ENCODE measurements at regions not wholly inside any gene's neighbourhood (a gene's known extent, or its start where the extent isn't known, plus 50 kb on each side); places are given as distances from the start of the nearest gene placed in this dataset.

- Histone ChIP-seq H3K4me2 (ENCODE audit: insufficient read depth, low read length) (peak overlapping the region; percentile 52), H2AFZ (ENCODE audit: low read depth, low read length) (no peak overlapping the region), H3K27me3 (ENCODE audit: insufficient read depth, low read length, poor library complexity) (no peaks in the 10 kb centered on the region), H3K9me3 (ENCODE audit: insufficient read depth, low read length, severe bottlenecking) (no peaks in the 10 kb centered on the region), H3K4me3 (ENCODE audit: low read depth in 1 of 2, low read length in 2 of 2) (0 out of 4 replicates have a peak overlapping the region, but pooled peaks of 1 of the 2 experiments have one; percentile 8), H3K79me2 (ENCODE audit: insufficient read depth, low read length) (peaks cover 28% of the 10 kb centered on the region), H3K9ac (ENCODE audit: low read depth, low read length) (peak overlapping the region; percentile 71), H3K4me1 (ENCODE audit: insufficient read depth, low read length) (peaks cover 98% of the 10 kb centered on the region), H3K36me3 (ENCODE audit: insufficient read depth, low read length) (no peaks in the 10 kb centered on the region), H3K27ac (ENCODE audit: low read length) (peak overlapping the region; percentile 97), H4K20me1 (ENCODE audit: insufficient read depth, low read length) (no peaks in the 10 kb centered on the region)
- ATAC-seq (ENCODE audit: insufficient read depth, low read depth) (no peak), DNase-seq (no peak)
- TF ChIP-seq CTCF (IDR thresholded peaks at IDR 0.05; ENCODE audit: borderline replicate concordance, extremely low read depth, low read length, poor library complexity, severe bottlenecking) = no peak
- no peak for TF ChIP-seq EZH2 (IDR thresholded peaks at IDR 0.05; ENCODE audit: borderline replicate concordance, low read depth, low read length, severe bottlenecking)
Observed at GRCh38 chr2:181307203-181307991, 149.8 kb upstream of the ITGA4 start.

DNA sequence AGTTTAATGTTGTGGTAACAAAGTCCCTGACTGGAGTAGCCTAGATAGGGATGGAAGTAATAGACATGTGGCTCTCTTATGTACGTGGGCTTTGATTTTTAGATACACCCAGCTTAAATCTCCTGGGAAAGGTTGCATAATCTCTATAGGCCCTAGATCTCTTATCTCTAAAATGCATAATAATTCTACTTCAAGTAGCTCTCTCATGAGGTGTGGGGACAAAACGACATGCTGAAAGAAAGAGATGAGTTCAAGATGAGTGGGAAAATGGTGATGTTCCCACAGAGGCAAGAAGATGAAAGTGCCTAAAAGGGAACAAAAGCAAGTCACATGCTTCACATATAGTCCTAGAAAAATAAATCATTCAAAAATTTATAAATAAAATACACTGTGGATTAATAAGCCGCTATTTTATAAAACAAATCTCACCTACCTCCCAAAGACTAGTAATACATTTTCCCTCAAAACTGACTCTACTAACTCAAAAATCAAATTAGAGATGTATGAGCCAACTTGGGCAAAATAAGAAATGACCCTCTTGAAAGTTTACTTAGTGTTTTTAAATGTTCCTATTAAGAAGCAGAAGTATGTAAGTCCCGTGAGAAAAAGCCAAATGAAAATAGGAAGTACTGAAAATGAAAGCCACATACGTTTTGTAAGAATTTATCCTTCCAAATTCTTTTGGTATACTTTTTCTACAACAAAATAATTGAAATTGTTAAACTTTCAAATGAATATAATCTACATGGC lies 148.2 kb upstream of the ITGA4 start:
- peak overlapping the region; percentile 97 for H3K27ac ChIP-seq (ENCODE audit: low read length)
- H4K20me1 ChIP-seq (ENCODE audit: insufficient read depth, low read length) = no peaks in the 10 kb centered on the region
- H3K9ac ChIP-seq (ENCODE audit: low read depth, low read length) = peak overlapping the region; percentile 71
- no peaks in the 10 kb centered on the region for H3K9me3 ChIP-seq (ENCODE audit: insufficient read depth, low read length, severe bottlenecking)
- TF ChIP-seq CTCF (IDR thresholded peaks at IDR 0.05; ENCODE audit: borderline replicate concordance, extremely low read depth, low read length, poor library complexity, severe bottlenecking) = no peak
- TF ChIP-seq EZH2 (IDR thresholded peaks at IDR 0.05; ENCODE audit: borderline replicate concordance, low read depth, low read length, severe bottlenecking) = no peak
- H3K4me1 ChIP-seq (ENCODE audit: insufficient read depth, low read length) = peaks cover 98% of the 10 kb centered on the region
- no peak for DNase-seq
- H3K4me3 ChIP-seq (ENCODE audit: low read depth in 1 of 2, low read length in 2 of 2) = peak overlapping the region; percentile 5 to 29; a peak in 3 of 4 replicates
- no peaks in the 10 kb centered on the region for H3K27me3 ChIP-seq (ENCODE audit: insufficient read depth, low read length, poor library complexity)
- H3K36me3 ChIP-seq (ENCODE audit: insufficient read depth, low read length) = no peaks in the 10 kb centered on the region
- peaks cover 22% of the 10 kb centered on the region for H3K79me2 ChIP-seq (ENCODE audit: insufficient read depth, low read length)
- H3K4me2 ChIP-seq (ENCODE audit: insufficient read depth, low read length) = peak overlapping the region; percentile 58
- ATAC-seq (ENCODE audit: insufficient read depth, low read depth) = peak; percentile 19; the same call in 2 of the 3 replicates
- peak overlapping the region; percentile 64 for H2AFZ ChIP-seq (ENCODE audit: low read depth, low read length)

DNA sequence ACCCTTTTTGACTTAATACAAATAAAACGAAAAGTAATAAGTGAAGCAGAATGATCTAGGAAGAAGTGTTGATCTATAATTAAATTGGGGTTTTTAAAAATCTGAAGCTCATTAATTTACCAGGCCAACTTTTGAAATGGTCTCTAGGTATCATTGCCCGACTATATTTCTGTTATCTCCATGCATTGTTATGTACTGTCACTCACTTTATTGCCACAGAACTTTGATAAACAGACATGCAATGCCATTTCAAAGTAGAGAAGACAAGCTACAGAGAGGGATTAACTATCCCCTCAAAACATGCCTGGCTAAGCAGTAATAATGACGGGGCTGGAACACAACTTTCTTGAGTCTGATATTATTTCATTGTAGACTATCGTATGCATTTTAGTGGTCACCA lies 147.6 kb upstream of the ITGA4 start:
- ATAC-seq (ENCODE audit: insufficient read depth, low read depth) (no peak), DNase-seq (no peak)
- Histone ChIP-seq H3K9me3 (ENCODE audit: insufficient read depth, low read length, severe bottlenecking) (no peaks in the 10 kb centered on the region), H3K4me3 (ENCODE audit: low read depth in 1 of 2, low read length in 2 of 2) (peak overlapping the region; percentile 5 to 29; a peak in 3 of 4 replicates), H3K36me3 (ENCODE audit: insufficient read depth, low read length) (no peaks in the 10 kb centered on the region), H3K9ac (ENCODE audit: low read depth, low read length) (peak overlapping the region; percentile 71), H3K4me2 (ENCODE audit: insufficient read depth, low read length) (peak overlapping the region; percentile 58), H2AFZ (ENCODE audit: low read depth, low read length) (peak overlapping the region; percentile 64), H4K20me1 (ENCODE audit: insufficient read depth, low read length) (no peaks in the 10 kb centered on the region), H3K27me3 (ENCODE audit: insufficient read depth, low read length, poor library complexity) (no peaks in the 10 kb centered on the region), H3K79me2 (ENCODE audit: insufficient read depth, low read length) (peaks cover 17% of the 10 kb centered on the region), H3K4me1 (ENCODE audit: insufficient read depth, low read length) (peaks cover 98% of the 10 kb centered on the region), H3K27ac (ENCODE audit: low read length) (peak overlapping the region; percentile 97)
- TF ChIP-seq EZH2 (IDR thresholded peaks at IDR 0.05; ENCODE audit: borderline replicate concordance, low read depth, low read length, severe bottlenecking) (no peak), CTCF (IDR thresholded peaks at IDR 0.05; ENCODE audit: borderline replicate concordance, extremely low read depth, low read length, poor library complexity, severe bottlenecking) (no peak)
